BJ (cell line): ENCODE measurements at regions not wholly inside any gene's neighbourhood (a gene's known extent, or its start where the extent isn't known, plus 50 kb on each side); places are given as distances from the start of the nearest gene placed in this dataset.

Experiments used
- CTCF ChIA-PET: fragments of 350-600 bp; formaldehyde crosslinking; extraction: SDS; loops from one replicate; lab custom pipeline; 2021; ENCODE audit warnings: antibody characterized with exemption, inconsistent platforms; lab: Yijun Ruan, JAX
- POLR2A ChIA-PET: fragments of 300-600 bp; sonication (Branson Sonifier 250); formaldehyde crosslinking; extraction: SDS; loops from one replicate; lab custom pipeline; 2021; ENCODE audit warnings: antibody characterized with exemption; lab: Charles Lee
- DNase-seq: peaks from one replicate; pipeline ENCODE4 v3.0.0-alpha.2; 2011; ENCODE audit warnings: low read depth
- H3K27me3 ChIP-seq: 2 replicates; pipeline ENCODE4 v1.6.0; 2011; ENCODE audit warnings: low read length; ENCODE audit not compliant: control insufficient read depth, insufficient read depth
- H3K36me3 ChIP-seq: 2 replicates; pipeline ENCODE4 v1.5.1; 2011; ENCODE audit warnings: low read length; ENCODE audit not compliant: control insufficient read depth, insufficient read depth
- H3K4me3 ChIP-seq: 2 replicates; pipeline ENCODE4 v1.5.1; 2011; ENCODE audit warnings: low read depth, mild to moderate bottlenecking, control low read depth, low read length
- TF ChIP-seq, protein P1 (sequence below): IDR thresholded peaks from 2 replicates; pipeline ENCODE4 v1.5.1; 2011; ENCODE audit warnings: low read depth, mild to moderate bottlenecking, control low read depth, inconsistent platforms, low read length, moderate library complexity; ENCODE audit not compliant: insufficient read depth

DNA sequence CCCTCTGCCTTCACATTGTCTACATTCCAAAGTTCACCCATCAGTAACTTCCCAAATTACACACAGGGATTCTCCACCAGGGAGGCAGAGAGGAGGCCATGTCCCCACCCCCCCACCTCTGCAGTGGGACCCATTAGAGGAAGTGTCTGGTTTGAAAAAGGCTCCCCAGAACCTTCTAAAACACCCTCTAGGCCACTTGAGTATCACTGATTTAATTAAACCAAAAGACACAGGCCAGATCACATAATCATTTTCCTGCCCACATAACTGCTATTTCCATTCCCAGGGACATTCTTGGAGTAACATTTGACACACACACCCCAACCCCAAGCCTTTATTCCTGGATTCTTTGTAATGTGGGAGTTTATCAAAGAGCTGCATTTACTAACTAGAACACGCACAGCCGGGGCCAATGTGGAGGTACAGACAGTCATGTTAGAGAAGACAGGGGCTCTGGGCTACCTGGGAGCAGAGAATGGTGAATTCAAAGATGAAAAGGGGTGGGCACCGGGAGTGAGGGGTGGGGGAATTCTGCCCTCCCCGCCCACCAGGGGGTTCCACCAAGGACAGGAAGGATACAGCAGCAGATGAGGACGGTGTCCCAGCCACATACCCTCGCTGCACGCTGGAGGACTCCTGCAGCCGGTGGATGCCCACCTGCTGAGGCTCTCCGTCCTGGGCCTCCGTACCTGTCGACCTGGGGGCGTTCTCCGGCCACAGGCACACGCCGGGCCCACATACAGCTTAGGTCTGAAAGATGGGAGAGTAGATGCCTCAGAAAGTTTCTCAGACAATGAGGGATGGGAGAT, 201.4 kb upstream of the CTNNB1 start:
- CTCF ChIA-PET, result interaction anchor here (0.7 kb wide), 1 partner anchor 24 kb away, joined by 3 read pairs; no protein-coding TSS in a partner anchor
- TF ChIP-seq, protein P1, sequence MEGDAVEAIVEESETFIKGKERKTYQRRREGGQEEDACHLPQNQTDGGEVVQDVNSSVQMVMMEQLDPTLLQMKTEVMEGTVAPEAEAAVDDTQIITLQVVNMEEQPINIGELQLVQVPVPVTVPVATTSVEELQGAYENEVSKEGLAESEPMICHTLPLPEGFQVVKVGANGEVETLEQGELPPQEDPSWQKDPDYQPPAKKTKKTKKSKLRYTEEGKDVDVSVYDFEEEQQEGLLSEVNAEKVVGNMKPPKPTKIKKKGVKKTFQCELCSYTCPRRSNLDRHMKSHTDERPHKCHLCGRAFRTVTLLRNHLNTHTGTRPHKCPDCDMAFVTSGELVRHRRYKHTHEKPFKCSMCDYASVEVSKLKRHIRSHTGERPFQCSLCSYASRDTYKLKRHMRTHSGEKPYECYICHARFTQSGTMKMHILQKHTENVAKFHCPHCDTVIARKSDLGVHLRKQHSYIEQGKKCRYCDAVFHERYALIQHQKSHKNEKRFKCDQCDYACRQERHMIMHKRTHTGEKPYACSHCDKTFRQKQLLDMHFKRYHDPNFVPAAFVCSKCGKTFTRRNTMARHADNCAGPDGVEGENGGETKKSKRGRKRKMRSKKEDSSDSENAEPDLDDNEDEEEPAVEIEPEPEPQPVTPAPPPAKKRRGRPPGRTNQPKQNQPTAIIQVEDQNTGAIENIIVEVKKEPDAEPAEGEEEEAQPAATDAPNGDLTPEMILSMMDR, result no peak
- no peak overlapping the region for H3K4me3 ChIP-seq
- no peaks in the 10 kb centered on the region for H3K36me3 ChIP-seq
- DNase-seq, result no peak
- H3K27me3 ChIP-seq, result no peaks in the 10 kb centered on the region; the same call in 1 of the 2 replicates
- POLR2A ChIA-PET, result no interaction called here

DNA sequence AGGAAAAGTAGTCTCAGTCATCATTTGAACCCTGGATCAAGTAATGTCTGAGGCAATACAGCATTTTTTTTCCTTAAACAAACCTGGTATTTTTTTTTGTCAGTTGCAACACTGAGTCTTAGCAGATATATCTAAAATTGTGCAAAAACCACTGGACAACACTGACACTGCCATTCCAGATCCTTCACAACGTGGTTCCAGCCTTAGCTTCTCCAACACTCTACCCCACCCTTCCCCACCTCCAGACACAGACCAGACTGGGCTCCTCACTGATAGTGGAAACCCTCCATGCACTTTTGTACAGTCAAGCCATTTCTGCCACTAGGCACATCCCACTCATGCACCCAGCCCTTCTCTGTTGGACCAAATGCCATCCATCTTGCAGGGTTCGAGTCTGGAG, 199.6 kb upstream of the CTNNB1 start:
- Histone ChIP-seq H3K4me3 (no peak overlapping the region), H3K36me3 (no peaks in the 10 kb centered on the region), H3K27me3 (no peaks in the 10 kb centered on the region; the same call in 1 of the 2 replicates)
- CTCF ChIA-PET, result no interaction called here
- TF ChIP-seq, protein P1, result no peak
- DNase-seq, result no peak
- POLR2A ChIA-PET, result no interaction called here

GRCh38 chr3:41000471-41000870, 198.8 kb upstream of the CTNNB1 start:
- TF ChIP-seq, protein P1, result no peak
- Histone ChIP-seq H3K36me3 (no peaks in the 10 kb centered on the region), H3K4me3 (no peak overlapping the region), H3K27me3 (no peaks in the 10 kb centered on the region; the same call in 1 of the 2 replicates)
- POLR2A ChIA-PET, result no interaction called here
- CTCF ChIA-PET, result no interaction called here
- no peak for DNase-seq

DNA sequence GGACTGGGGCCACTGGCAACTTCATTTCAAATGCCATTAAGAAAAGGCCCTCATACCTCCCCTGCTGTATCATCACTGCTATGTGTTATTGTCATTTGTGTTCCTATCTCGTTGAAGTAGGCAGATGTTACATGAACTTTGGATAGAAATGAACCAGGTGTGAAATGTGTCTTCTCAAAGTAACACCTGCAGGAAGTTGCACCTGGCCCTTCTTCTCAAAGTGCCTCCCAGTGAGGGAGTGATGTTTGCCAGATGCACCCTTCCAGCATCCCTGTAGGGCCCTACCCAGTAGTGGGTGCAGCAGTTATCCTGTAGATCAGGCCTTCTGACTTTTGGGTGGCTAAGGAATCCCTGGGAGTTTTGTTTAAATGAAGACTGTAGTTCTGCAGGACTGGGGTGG, 197.7 kb upstream of the CTNNB1 start:
- Histone ChIP-seq H3K27me3 (no peaks in the 10 kb centered on the region; the same call in 1 of the 2 replicates), H3K36me3 (no peaks in the 10 kb centered on the region), H3K4me3 (no peak overlapping the region)
- TF ChIP-seq, protein P1, result no peak
- POLR2A ChIA-PET, result no interaction called here
- no peak for DNase-seq
- CTCF ChIA-PET, result no interaction called here

DNA sequence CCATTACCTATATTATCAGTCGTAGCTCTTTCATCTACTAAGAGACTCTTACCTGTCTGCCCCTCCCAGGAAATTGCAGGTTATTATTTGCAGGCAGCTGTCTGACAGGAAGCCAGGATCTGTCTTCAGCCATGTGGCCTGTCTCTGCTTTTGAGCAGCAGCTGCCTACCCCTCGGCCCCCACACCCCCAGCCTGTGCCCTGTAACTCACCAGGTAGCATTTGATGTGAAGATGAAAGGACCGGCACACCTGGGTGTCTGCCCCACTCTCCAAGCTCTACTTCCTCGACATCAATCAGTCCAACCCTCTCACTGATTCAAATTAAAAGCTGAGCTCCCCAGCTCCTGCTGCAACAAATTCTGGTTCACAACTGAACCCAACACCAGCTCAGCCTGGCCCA, 197.2 kb upstream of the CTNNB1 start:
- CTCF ChIA-PET, result no interaction called here

More for the DNA sequence above, 197.2 kb upstream of the CTNNB1 start:
- TF ChIP-seq, protein P1, result no peak
- H3K4me3 ChIP-seq, result no peak overlapping the region
- no peaks in the 10 kb centered on the region; the same call in 1 of the 2 replicates for H3K27me3 ChIP-seq
- DNase-seq, result no peak
- no peaks in the 10 kb centered on the region for H3K36me3 ChIP-seq
- POLR2A ChIA-PET, result no interaction called here
